ENCODE measurements at regions not wholly inside any gene's neighbourhood (a gene's known extent, or its start where the extent isn't known, plus 50 kb on each side); places are given as distances from the start of the nearest gene placed in this dataset.

DNA sequence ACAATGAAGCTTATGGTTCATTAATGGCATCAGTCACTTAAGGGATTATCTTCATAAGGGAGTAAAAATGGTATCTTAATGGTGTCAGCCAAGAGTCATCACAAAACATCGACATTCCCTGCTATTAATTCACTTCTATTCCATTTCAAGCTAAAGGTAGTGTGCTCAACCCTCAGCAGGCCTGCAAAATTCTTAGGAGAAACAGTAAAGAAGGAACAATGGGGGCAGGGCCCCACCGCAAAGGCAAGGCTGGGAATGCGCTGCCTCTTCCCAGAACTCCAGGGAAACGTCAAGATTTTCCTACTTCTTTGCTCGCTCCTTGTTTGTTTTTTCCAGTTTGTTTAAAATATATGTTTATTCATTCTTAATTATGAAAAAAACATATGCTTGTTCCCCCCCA is 187.3 kb upstream of the TSC22D2 start:
- Histone ChIP-seq H3K27me3 (no peaks in the 10 kb centered on the region), H3K36me3 (no peaks in the 10 kb centered on the region), H3K4me1 (no peaks in the 10 kb centered on the region), H3K4me3 (peak overlapping the region; percentile 8 to 31 (median 27)), H3K9me3 (no peaks in the 10 kb centered on the region), H3K27ac (no peak overlapping the region)
- intact Hi-C loops (cut with DNase I; ENCODE audit: low total_unique reads): no loop called here
- no peak for DNase-seq (ENCODE audit: low spot score in 2 of 2)
- TF ChIP-seq POLR2AphosphoS5 (IDR thresholded peaks at IDR 0.05): no peak
- TF ChIP-seq, protein P1, sequence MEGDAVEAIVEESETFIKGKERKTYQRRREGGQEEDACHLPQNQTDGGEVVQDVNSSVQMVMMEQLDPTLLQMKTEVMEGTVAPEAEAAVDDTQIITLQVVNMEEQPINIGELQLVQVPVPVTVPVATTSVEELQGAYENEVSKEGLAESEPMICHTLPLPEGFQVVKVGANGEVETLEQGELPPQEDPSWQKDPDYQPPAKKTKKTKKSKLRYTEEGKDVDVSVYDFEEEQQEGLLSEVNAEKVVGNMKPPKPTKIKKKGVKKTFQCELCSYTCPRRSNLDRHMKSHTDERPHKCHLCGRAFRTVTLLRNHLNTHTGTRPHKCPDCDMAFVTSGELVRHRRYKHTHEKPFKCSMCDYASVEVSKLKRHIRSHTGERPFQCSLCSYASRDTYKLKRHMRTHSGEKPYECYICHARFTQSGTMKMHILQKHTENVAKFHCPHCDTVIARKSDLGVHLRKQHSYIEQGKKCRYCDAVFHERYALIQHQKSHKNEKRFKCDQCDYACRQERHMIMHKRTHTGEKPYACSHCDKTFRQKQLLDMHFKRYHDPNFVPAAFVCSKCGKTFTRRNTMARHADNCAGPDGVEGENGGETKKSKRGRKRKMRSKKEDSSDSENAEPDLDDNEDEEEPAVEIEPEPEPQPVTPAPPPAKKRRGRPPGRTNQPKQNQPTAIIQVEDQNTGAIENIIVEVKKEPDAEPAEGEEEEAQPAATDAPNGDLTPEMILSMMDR (IDR thresholded peaks at IDR 0.05): no peak
- no peak for TF ChIP-seq POLR2A (IDR thresholded peaks at IDR 0.05)

DNA sequence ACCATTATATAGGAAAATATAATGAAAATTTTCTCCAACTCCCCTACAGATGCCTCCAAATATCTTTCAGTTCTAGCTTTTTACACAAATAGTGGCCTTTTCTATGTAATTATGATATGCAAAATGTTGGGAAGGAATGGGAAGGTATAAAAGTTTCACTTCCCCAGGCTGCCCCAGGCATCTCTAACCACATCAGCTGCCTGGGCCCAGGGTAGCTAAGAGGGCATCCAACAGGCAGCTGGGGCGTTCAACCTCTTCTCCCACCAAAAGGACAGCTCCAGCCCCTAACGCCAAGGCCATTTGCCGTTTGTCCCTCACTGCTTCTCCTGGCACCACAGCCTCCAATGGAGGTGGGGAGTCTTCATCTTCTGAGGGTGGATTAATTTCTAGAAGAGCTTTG is 188.1 kb upstream of the TSC22D2 start:
- H3K27ac ChIP-seq: no peak overlapping the region
- no peaks in the 10 kb centered on the region for H3K4me1 ChIP-seq
- TF ChIP-seq POLR2A (IDR thresholded peaks at IDR 0.05) (no peak), POLR2AphosphoS5 (IDR thresholded peaks at IDR 0.05) (no peak)
- TF ChIP-seq, protein P1 (IDR thresholded peaks at IDR 0.05): no peak
- no peak overlapping the region for H3K4me3 ChIP-seq
- intact Hi-C loops (cut with DNase I; ENCODE audit: low total_unique reads): no loop called here
- H3K9me3 ChIP-seq: no peaks in the 10 kb centered on the region
- no peak for DNase-seq (ENCODE audit: low spot score in 2 of 2)
- H3K36me3 ChIP-seq: no peaks in the 10 kb centered on the region
- no peaks in the 10 kb centered on the region for H3K27me3 ChIP-seq

DNA sequence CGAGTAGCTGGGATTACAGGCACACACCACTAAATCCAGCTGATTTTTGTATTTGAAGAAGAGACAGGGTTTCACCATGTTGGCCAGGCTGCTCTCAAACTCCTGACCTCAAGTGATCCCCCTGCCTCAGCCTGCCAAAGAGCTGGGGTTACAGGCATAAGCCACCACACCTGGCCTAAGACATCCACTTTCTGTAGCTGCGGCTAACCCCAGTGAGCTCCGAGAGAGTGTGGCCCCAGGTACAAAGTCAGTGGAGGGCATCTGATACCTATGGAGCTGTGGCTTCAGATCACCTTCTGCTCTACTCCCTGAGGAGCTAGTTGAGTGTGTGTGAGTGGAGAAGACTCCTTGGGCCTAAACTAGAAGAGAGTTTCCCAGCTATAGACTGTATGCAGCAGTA is 189.3 kb upstream of the TSC22D2 start:
- DNase-seq (ENCODE audit: low spot score in 2 of 2): no peak
- Histone ChIP-seq H3K27me3 (no peaks in the 10 kb centered on the region), H3K27ac (no peak overlapping the region), H3K36me3 (no peaks in the 10 kb centered on the region), H3K4me1 (no peaks in the 10 kb centered on the region), H3K4me3 (no peak overlapping the region), H3K9me3 (no peaks in the 10 kb centered on the region)
- intact Hi-C loops (cut with DNase I; ENCODE audit: low total_unique reads): no loop called here
- no peak for TF ChIP-seq POLR2AphosphoS5 (IDR thresholded peaks at IDR 0.05)
- no peak for TF ChIP-seq POLR2A (IDR thresholded peaks at IDR 0.05)
- TF ChIP-seq, protein P1 (IDR thresholded peaks at IDR 0.05): no peak

DNA sequence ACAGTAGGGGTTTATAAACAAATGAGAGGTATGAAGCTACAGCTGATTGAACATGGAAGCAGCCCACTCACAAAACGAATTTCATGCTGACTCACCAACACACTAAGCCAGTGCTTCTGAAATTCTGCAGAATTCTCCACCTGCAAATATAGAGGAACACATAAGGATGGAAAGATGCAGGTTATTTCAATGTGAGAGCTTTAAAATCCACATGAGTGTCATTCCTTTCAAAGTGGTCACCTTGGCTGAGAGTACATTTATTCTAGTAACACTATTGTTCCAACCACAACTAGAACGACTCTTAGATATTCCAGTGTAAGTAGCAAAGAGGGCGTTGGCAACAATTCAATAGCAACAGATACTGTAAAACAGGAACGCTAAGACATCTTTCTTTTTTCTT is 189.9 kb upstream of the TSC22D2 start:
- H3K4me1 ChIP-seq: no peaks in the 10 kb centered on the region
- no peaks in the 10 kb centered on the region for H3K27me3 ChIP-seq
- H3K9me3 ChIP-seq: no peaks in the 10 kb centered on the region
- TF ChIP-seq POLR2A (IDR thresholded peaks at IDR 0.05) (no peak), POLR2AphosphoS5 (IDR thresholded peaks at IDR 0.05) (no peak)
- TF ChIP-seq, protein P1 (IDR thresholded peaks at IDR 0.05): no peak
- DNase-seq (ENCODE audit: low spot score in 2 of 2): no peak
- H3K4me3 ChIP-seq: no peak overlapping the region
- H3K36me3 ChIP-seq: no peaks in the 10 kb centered on the region
- H3K27ac ChIP-seq: no peak overlapping the region
- intact Hi-C loops (cut with DNase I; ENCODE audit: low total_unique reads): no loop called here

DNA sequence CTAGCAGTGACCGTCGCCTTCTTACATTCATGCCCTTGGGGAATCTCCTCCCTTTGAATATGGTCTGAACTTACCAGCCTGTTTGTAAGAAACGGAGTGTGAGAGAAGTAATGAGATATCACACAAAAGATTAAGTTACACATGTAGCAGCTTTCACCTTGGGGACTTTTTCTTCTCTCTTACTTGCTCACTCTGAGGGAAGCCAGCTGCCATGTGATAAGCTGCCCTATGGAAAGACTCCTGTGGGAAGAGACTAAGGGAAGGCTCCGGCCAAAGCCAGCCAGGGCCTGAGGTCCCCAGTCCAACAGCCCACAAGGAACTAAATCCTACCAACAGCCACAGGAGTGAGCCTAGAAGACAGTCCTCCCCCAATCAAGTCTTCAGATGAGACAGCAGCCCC is 190.4 kb upstream of the TSC22D2 start:
- no peaks in the 10 kb centered on the region for H3K36me3 ChIP-seq
- intact Hi-C loops (cut with DNase I; ENCODE audit: low total_unique reads): no loop called here
- no peak for DNase-seq (ENCODE audit: low spot score in 2 of 2)

More for the DNA sequence above, 190.4 kb upstream of the TSC22D2 start:
- H3K9me3 ChIP-seq: no peaks in the 10 kb centered on the region
- H3K4me1 ChIP-seq: no peaks in the 10 kb centered on the region
- no peak overlapping the region for H3K4me3 ChIP-seq
- no peak overlapping the region for H3K27ac ChIP-seq
- H3K27me3 ChIP-seq: no peaks in the 10 kb centered on the region
- TF ChIP-seq, protein P1 (IDR thresholded peaks at IDR 0.05): no peak
- TF ChIP-seq POLR2A (IDR thresholded peaks at IDR 0.05) (no peak), POLR2AphosphoS5 (IDR thresholded peaks at IDR 0.05) (no peak)
